Activated CD8-positive, alpha-beta memory T cell treated with anti-CD3 and anti-CD28 coated beads for 1 hour (primary cell): ENCODE measurements at regions not wholly inside any gene's neighbourhood (a gene's known extent, or its start where the extent isn't known, plus 50 kb on each side); places are given as distances from the start of the nearest gene placed in this dataset.
"Not testable (repeated sequence)": the region's sequence is repeated elsewhere in the genome, so short reads cannot be mapped to it uniquely, and the experiment has no call there.

Experiments used
- DNase-seq, 2 donors: peaks; one replicate each; pipeline ENCODE4 v3.0.0-alpha.2; 2020; ENCODE audit warnings: low read depth in 1 of 2; ENCODE audit errors: extremely low read depth in 1 of 2

- no peak for DNase-seq
Measured at GRCh38 chr14:101250948-101251811, 310.1 kb upstream of the DIO3 start.

GRCh38 chr14:101251812-101252442, 309.4 kb upstream of the DIO3 start:
- DNase-seq: no peak

GRCh38 chr14:101252443-101253214, 308.7 kb upstream of the DIO3 start:
- no peak for DNase-seq

GRCh38 chr14:101253948-101254347, 307.3 kb upstream of the DIO3 start:
- DNase-seq: no peak

GRCh38 chr14:101254805-101255764, 306.2 kb upstream of the DIO3 start:
- DNase-seq: no peak

GRCh38 chr14:101255765-101256125, 305.6 kb upstream of the DIO3 start:
- DNase-seq: no peak

GRCh38 chr14:101256266-101256665, 305.0 kb upstream of the DIO3 start:
- DNase-seq: no peak

- DNase-seq: no peak
Measured at GRCh38 chr14:101257551-101257950, 303.7 kb upstream of the DIO3 start.

- DNase-seq: no peak
Measured at GRCh38 chr14:101259748-101260147, 301.5 kb upstream of the DIO3 start.

- DNase-seq: not testable (repeated sequence)
Measured at GRCh38 chr14:101266441-101266840, 294.9 kb upstream of the DIO3 start.

- no peak for DNase-seq
Measured at GRCh38 chr14:101273091-101273490, 288.2 kb upstream of the DIO3 start.

GRCh38 chr14:101276309-101277091, 284.8 kb upstream of the DIO3 start:
- no peak for DNase-seq

- DNase-seq: no peak
Measured at GRCh38 chr14:101282418-101282817, 278.9 kb upstream of the DIO3 start.

- no peak for DNase-seq
Measured at GRCh38 chr14:101284711-101285110, 276.6 kb upstream of the DIO3 start.

- no peak for DNase-seq
Measured at GRCh38 chr14:101286271-101287018, 274.9 kb upstream of the DIO3 start.

GRCh38 chr14:101288436-101289229, 272.7 kb upstream of the DIO3 start:
- no peak for DNase-seq

GRCh38 chr14:101289230-101289690, 272.0 kb upstream of the DIO3 start:
- no peak for DNase-seq

GRCh38 chr14:101289911-101290310, 271.4 kb upstream of the DIO3 start:
- DNase-seq: no peak
